Uterus (tissue), 2 donors: ENCODE measurements at regions not wholly inside any gene's neighbourhood (a gene's known extent, or its start where the extent isn't known, plus 50 kb on each side); places are given as distances from the start of the nearest gene placed in this dataset.

Experiments used
- POLR2A ChIP-seq, 2 donors: fragments of 450-650 bp; IDR thresholded peaks; one replicate each; pipeline ENCODE4 v1.6.1; 2016; ENCODE audit warnings: antibody characterized with exemption in 2 of 2, mild to moderate bottlenecking in 1 of 2, moderate library complexity in 1 of 2
- TF ChIP-seq, protein P1 (sequence below), 4 experiments: fragments of 200-600 bp in 2 of 4; fragments of 450-650 bp in 2 of 4; sonication (generic) in 2 of 4; IDR thresholded peaks; one replicate each; pipeline ENCODE4 v1.5.1; 2016 to 2019; ENCODE audit warnings: antibody characterized with exemption in 4 of 4, mild to moderate bottlenecking in 2 of 4, moderate library complexity in 1 of 4

DNA sequence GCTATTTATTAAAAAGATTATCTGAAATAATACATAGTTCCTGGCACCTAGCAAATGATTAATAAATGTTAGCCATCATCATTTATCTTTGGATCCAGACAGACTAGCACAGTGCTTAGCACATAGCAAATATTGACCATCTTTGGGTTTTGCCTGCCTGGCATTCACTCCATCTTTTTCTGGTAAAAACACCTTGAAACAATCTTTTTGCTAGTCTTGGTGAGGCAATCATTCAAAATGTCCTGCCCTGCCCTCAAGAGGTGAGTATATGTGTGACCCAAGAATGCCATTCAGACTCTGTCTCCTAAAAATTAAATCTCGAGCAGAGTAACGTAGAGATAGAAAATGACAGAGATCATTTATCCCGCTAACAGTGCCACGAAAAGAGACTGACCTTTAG, 78.3 kb upstream of the ZNF280D start:
- TF ChIP-seq, protein P1, sequence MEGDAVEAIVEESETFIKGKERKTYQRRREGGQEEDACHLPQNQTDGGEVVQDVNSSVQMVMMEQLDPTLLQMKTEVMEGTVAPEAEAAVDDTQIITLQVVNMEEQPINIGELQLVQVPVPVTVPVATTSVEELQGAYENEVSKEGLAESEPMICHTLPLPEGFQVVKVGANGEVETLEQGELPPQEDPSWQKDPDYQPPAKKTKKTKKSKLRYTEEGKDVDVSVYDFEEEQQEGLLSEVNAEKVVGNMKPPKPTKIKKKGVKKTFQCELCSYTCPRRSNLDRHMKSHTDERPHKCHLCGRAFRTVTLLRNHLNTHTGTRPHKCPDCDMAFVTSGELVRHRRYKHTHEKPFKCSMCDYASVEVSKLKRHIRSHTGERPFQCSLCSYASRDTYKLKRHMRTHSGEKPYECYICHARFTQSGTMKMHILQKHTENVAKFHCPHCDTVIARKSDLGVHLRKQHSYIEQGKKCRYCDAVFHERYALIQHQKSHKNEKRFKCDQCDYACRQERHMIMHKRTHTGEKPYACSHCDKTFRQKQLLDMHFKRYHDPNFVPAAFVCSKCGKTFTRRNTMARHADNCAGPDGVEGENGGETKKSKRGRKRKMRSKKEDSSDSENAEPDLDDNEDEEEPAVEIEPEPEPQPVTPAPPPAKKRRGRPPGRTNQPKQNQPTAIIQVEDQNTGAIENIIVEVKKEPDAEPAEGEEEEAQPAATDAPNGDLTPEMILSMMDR (IDR thresholded peaks at IDR 0.05): no peak
- no peak for TF ChIP-seq POLR2A (IDR thresholded peaks at IDR 0.05)
